ENCODE measurements at regions not wholly inside any gene's neighbourhood (a gene's known extent, or its start where the extent isn't known, plus 50 kb on each side); places are given as distances from the start of the nearest gene placed in this dataset.

- TF ChIP-seq, protein P1, sequence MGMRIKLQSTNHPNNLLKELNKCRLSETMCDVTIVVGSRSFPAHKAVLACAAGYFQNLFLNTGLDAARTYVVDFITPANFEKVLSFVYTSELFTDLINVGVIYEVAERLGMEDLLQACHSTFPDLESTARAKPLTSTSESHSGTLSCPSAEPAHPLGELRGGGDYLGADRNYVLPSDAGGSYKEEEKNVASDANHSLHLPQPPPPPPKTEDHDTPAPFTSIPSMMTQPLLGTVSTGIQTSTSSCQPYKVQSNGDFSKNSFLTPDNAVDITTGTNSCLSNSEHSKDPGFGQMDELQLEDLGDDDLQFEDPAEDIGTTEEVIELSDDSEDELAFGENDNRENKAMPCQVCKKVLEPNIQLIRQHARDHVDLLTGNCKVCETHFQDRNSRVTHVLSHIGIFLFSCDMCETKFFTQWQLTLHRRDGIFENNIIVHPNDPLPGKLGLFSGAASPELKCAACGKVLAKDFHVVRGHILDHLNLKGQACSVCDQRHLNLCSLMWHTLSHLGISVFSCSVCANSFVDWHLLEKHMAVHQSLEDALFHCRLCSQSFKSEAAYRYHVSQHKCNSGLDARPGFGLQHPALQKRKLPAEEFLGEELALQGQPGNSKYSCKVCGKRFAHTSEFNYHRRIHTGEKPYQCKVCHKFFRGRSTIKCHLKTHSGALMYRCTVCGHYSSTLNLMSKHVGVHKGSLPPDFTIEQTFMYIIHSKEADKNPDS (CRISPR knock-in tag; IDR thresholded peaks at IDR 0.05) = no peak
- TF ChIP-seq, protein P2, sequence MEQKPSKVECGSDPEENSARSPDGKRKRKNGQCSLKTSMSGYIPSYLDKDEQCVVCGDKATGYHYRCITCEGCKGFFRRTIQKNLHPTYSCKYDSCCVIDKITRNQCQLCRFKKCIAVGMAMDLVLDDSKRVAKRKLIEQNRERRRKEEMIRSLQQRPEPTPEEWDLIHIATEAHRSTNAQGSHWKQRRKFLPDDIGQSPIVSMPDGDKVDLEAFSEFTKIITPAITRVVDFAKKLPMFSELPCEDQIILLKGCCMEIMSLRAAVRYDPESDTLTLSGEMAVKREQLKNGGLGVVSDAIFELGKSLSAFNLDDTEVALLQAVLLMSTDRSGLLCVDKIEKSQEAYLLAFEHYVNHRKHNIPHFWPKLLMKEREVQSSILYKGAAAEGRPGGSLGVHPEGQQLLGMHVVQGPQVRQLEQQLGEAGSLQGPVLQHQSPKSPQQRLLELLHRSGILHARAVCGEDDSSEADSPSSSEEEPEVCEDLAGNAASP (CRISPR knock-in tag; IDR thresholded peaks at IDR 0.05; ENCODE audit: borderline replicate concordance) = peak; percentile 24; the same call in 1 of the 2 replicates
- TF ChIP-seq HNF1A (IDR thresholded peaks at IDR 0.05; ENCODE audit: low read depth) (0 out of 2 replicates have a peak, but pooled peaks have one; percentile 33), HNF1A (CRISPR knock-in tag; IDR thresholded peaks at IDR 0.05; ENCODE audit: borderline replicate concordance) (peak; percentile 78; the same call in 1 of the 2 replicates), IKZF1 (IDR thresholded peaks at IDR 0.05) (no peak), ZNF367 (CRISPR knock-in tag; IDR thresholded peaks at IDR 0.05; ENCODE audit: borderline replicate concordance) (no peak), ZNF557 (CRISPR knock-in tag; IDR thresholded peaks at IDR 0.05) (no peak), CBX1 (IDR thresholded peaks at IDR 0.05; ENCODE audit: low read depth) (no peak), SIX4 (CRISPR knock-in tag; IDR thresholded peaks at IDR 0.05) (peak; percentile 97), MBNL3 (CRISPR knock-in tag; conservative IDR thresholded peaks at IDR 0.05) (no peak), KAT8 (CRISPR knock-in tag; IDR thresholded peaks at IDR 0.05) (peak; percentile 17; the same call in 1 of the 2 replicates), ATF4 (CRISPR knock-in tag; IDR thresholded peaks at IDR 0.05) (no peak), EED (CRISPR knock-in tag; IDR thresholded peaks at IDR 0.05) (no peak), ZC3H13 (CRISPR knock-in tag; IDR thresholded peaks at IDR 0.05) (no peak)
- TF ChIP-seq, protein P3, sequence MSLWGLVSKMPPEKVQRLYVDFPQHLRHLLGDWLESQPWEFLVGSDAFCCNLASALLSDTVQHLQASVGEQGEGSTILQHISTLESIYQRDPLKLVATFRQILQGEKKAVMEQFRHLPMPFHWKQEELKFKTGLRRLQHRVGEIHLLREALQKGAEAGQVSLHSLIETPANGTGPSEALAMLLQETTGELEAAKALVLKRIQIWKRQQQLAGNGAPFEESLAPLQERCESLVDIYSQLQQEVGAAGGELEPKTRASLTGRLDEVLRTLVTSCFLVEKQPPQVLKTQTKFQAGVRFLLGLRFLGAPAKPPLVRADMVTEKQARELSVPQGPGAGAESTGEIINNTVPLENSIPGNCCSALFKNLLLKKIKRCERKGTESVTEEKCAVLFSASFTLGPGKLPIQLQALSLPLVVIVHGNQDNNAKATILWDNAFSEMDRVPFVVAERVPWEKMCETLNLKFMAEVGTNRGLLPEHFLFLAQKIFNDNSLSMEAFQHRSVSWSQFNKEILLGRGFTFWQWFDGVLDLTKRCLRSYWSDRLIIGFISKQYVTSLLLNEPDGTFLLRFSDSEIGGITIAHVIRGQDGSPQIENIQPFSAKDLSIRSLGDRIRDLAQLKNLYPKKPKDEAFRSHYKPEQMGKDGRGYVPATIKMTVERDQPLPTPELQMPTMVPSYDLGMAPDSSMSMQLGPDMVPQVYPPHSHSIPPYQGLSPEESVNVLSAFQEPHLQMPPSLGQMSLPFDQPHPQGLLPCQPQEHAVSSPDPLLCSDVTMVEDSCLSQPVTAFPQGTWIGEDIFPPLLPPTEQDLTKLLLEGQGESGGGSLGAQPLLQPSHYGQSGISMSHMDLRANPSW (CRISPR knock-in tag; IDR thresholded peaks at IDR 0.05; ENCODE audit: borderline replicate concordance) = no peak
- TF ChIP-seq, protein P4, sequence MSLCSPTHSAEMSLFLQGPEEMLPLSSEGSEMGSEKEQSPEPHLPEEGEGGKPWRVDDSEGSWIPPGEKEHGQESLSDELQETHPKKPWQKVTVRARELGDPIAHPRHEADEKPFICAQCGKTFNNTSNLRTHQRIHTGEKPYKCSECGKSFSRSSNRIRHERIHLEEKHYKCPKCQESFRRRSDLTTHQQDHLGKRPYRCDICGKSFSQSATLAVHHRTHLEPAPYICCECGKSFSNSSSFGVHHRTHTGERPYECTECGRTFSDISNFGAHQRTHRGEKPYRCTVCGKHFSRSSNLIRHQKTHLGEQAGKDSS (CRISPR knock-in tag; IDR thresholded peaks at IDR 0.05; ENCODE audit: borderline replicate concordance, low read depth) = no peak
These were observed 1100.6 kb downstream of the GALC start (continued) for GRCh38 chr14:86892152-86892956.
